Stomach (tissue), 8 donors: ENCODE measurements at regions not wholly inside any gene's neighbourhood (a gene's known extent, or its start where the extent isn't known, plus 50 kb on each side); places are given as distances from the start of the nearest gene placed in this dataset.
A peak's percentile ranks its signal among the peaks of the same experiment; 100 is the strongest.

Experiments
- DNase-seq, 2 donors: peaks; one replicate each; pipeline versions ENCODE4 v3.0.0 to v3.0.0-alpha.2; 2013 to 2019
- H3K27ac ChIP-seq, 5 donors: fragments of 200-600 bp in 4 of 5; sonication (generic) in 4 of 5; one replicate each; pipeline ENCODE4 v1.5.1; 2013 to 2019; ENCODE audit warnings: mild to moderate bottlenecking in 1 of 5, moderate library complexity in 1 of 5
- H3K27me3 ChIP-seq, 3 donors: fragments of 200-600 bp; sonication (generic); one replicate each; pipeline ENCODE4 v1.5.1; 2017 to 2019; ENCODE audit warnings: mixed run types in 1 of 3
- H3K36me3 ChIP-seq, 4 donors: fragments of 200-600 bp; sonication (generic); 1 replicate in 3 of 4; 2 replicates in 1 of 4; pipeline ENCODE4 v1.5.1; 2016 to 2019
- H3K4me1 ChIP-seq, 4 donors: fragments of 200-600 bp; sonication (generic); one replicate each; pipeline ENCODE4 v1.5.1; 2016 to 2019
- H3K4me3 ChIP-seq, 4 donors: fragments of 200-600 bp; sonication (generic) in 3 of 4; one replicate each; pipeline ENCODE4 v1.5.1; 2016 to 2019; ENCODE audit warnings: mild to moderate bottlenecking in 1 of 4
- H3K9me3 ChIP-seq, 4 donors: fragments of 200-600 bp; sonication (generic); one replicate each; pipeline ENCODE4 v1.5.1; 2016 to 2019
- EP300 ChIP-seq: sonication (generic); formaldehyde crosslinking; IDR thresholded peaks from one replicate; pipeline ENCODE4 v1.6.1; 2017; ENCODE audit warnings: antibody characterized with exemption
- POLR2A ChIP-seq, 4 donors: fragments of 450-650 bp; IDR thresholded peaks; one replicate each; pipeline ENCODE4 v1.6.1; 2016; ENCODE audit warnings: antibody characterized with exemption in 4 of 4, control low read depth in 2 of 4, mild to moderate bottlenecking in 1 of 4, moderate library complexity in 1 of 4
- POLR2AphosphoS5 ChIP-seq, 3 donors: sonication (generic); formaldehyde crosslinking; IDR thresholded peaks; one replicate each; pipeline ENCODE4 v1.6.1; 2016; ENCODE audit warnings: antibody characterized with exemption in 3 of 3
- WGBS, 5 donors: extraction: QIAGEN DNeasy Blood & Tissue Kit in 3 of 5; methylation state at CpG; one replicate each; pipeline versions ENCODE4 v1.1.5 to v1.1.7; 2013 to 2018; 5-methylcytosine and 5-hydroxymethylcytosine counted together
- intact Hi-C: fragments of 100-400 bp; cut with DNase I; formaldehyde crosslinking; loops from one replicate; pipeline ENCODE4 v1.15.1; 2023; ENCODE audit warnings: low total_unique reads
- TF ChIP-seq, protein P1 (sequence below), 7 experiments: fragments of 450-650 bp in 4 of 7; fragments of 200-600 bp in 3 of 7; sonication (generic) in 3 of 7; IDR thresholded peaks; one replicate each; pipeline ENCODE4 v1.5.1; 2016 to 2019; ENCODE audit warnings: antibody characterized with exemption in 7 of 7, control low read depth in 2 of 7, mild to moderate bottlenecking in 1 of 7
- donor health status: healthy with polysubstance abuse.
- donor health status: Bipolar disorder and iron deficiency.
- donor health status: healthy.

DNA sequence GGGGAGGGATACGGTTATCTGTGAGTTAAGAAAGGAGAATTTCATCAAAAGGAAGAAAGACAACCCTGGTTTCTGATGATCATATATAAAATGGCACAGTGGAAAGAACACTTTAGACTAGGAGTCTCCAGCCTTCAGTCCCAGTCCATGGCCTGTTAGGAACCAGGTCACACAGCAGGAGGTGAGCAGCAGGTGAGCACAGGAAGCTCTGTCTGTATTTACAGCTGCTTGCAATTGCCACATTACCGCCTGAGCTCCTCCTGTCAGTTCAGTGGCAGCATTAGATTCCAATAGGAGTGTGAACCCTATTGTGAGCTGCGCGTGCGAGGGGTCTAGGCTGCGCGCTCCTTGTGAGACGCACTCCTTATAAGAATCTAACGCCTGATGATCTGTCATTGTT, 137.9 kb downstream of the BTG1 start:
- no peak for DNase-seq
- H3K4me3 ChIP-seq: no peak overlapping the region
- H3K36me3 ChIP-seq: no peaks in the 10 kb centered on the region
- no peaks in the 10 kb centered on the region for H3K9me3 ChIP-seq
- 95 to 99% (median 98%) methylated on average over 9 of the region's 9 CpGs for WGBS, 5 donors
- intact Hi-C loops: no loop called here
- TF ChIP-seq EP300 (no peak), POLR2A (IDR thresholded peaks at IDR 0.05) (no peak), POLR2AphosphoS5 (IDR thresholded peaks at IDR 0.05) (no peak)
- TF ChIP-seq, protein P1, sequence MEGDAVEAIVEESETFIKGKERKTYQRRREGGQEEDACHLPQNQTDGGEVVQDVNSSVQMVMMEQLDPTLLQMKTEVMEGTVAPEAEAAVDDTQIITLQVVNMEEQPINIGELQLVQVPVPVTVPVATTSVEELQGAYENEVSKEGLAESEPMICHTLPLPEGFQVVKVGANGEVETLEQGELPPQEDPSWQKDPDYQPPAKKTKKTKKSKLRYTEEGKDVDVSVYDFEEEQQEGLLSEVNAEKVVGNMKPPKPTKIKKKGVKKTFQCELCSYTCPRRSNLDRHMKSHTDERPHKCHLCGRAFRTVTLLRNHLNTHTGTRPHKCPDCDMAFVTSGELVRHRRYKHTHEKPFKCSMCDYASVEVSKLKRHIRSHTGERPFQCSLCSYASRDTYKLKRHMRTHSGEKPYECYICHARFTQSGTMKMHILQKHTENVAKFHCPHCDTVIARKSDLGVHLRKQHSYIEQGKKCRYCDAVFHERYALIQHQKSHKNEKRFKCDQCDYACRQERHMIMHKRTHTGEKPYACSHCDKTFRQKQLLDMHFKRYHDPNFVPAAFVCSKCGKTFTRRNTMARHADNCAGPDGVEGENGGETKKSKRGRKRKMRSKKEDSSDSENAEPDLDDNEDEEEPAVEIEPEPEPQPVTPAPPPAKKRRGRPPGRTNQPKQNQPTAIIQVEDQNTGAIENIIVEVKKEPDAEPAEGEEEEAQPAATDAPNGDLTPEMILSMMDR (IDR thresholded peaks at IDR 0.05): no peak
- H3K27ac ChIP-seq: no peak overlapping the region
- peaks cover 0 to 12% (median 5%) of the 10 kb centered on the region in 4 donors for H3K4me1 ChIP-seq
- no peaks in the 10 kb centered on the region for H3K27me3 ChIP-seq

DNA sequence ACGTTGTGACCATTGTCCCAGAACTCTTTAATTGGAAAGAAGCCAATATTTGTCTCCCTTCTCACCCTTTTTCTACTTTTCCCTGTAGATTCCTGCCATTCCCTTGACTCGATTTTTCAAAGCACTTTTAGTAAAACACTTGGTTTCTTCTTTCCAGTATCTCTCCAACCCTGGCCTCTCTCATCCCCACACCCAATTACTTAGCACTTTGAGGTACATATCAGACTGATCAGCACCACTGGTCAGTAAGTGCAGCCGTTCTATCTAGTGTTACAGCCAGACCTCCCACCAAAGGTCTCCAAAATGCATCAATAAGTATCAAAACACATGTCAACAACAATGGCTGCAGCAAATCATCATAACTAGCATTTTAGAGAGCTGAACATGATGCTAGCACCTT, 141.9 kb downstream of the BTG1 start:
- Histone ChIP-seq H3K27ac (peak overlapping the region in 1 of 5 donors; percentile 78), H3K27me3 (no peaks in the 10 kb centered on the region), H3K4me3 (no peak overlapping the region), H3K9me3 (no peaks in the 10 kb centered on the region), H3K4me1 (peaks cover 0 to 21% (median 10%) of the 10 kb centered on the region in 4 donors), H3K36me3 (no peaks in the 10 kb centered on the region)
- TF ChIP-seq EP300 (no peak), POLR2AphosphoS5 (IDR thresholded peaks at IDR 0.05) (no peak), POLR2A (IDR thresholded peaks at IDR 0.05) (no peak)
- TF ChIP-seq, protein P1 (IDR thresholded peaks at IDR 0.05): no peak
- no peak for DNase-seq
- WGBS, 5 donors: 40 to 65% (median 52%) methylated on average over 3 of the region's 3 CpGs
- intact Hi-C loops: no loop called here

DNA sequence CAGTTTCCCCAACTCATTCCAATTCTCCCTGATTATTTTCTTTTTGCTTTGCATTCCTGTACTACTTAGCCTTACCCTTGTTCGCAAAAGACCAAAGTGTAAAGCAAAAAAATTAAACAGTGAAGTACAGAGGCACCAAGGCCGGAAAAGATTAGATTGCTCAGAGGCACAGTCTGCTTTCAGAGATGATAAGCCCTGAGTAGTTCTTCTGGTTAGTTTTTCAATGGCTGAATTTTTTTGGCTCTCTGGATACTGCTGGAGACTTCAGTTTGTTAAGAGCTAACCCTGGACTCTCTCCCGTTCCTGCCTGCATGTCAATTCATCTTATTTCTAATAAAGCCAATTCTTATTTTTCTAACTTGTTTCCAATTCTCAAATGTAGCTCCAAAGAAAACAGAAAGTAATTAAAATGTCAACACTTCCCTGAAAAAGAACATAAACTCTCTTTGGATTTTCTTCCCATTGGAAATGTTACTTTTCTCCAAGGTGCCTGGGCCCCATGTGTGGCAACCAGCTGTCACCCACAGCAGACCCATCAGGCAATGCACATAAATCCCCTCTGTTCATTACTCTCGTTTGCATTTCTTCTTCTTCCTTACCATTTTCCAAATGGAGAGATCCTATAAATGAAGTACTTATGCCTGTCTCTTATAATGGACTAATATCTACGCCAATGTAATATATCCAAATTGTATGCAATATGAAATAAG, 142.8 kb downstream of the BTG1 start:
- TF ChIP-seq, protein P1 (IDR thresholded peaks at IDR 0.05): no peak
- TF ChIP-seq POLR2A (IDR thresholded peaks at IDR 0.05) (no peak), POLR2AphosphoS5 (IDR thresholded peaks at IDR 0.05) (peak in 1 of 3 donors; percentile 45), EP300 (no peak)
- intact Hi-C loops: no loop called here
- Histone ChIP-seq H3K27me3 (no peaks in the 10 kb centered on the region), H3K36me3 (no peaks in the 10 kb centered on the region), H3K27ac (peak overlapping the region; percentile 35 to 78 (median 65)), H3K4me1 (peaks cover 0 to 21% (median 10%) of the 10 kb centered on the region in 4 donors), H3K4me3 (no peak overlapping the region), H3K9me3 (no peaks in the 10 kb centered on the region)
- peak in 1 of 2 donors; percentile 65 for DNase-seq
- WGBS, 5 donors: 34 to 53% (median 41%) methylated on average over 5 of the region's 5 CpGs

DNA sequence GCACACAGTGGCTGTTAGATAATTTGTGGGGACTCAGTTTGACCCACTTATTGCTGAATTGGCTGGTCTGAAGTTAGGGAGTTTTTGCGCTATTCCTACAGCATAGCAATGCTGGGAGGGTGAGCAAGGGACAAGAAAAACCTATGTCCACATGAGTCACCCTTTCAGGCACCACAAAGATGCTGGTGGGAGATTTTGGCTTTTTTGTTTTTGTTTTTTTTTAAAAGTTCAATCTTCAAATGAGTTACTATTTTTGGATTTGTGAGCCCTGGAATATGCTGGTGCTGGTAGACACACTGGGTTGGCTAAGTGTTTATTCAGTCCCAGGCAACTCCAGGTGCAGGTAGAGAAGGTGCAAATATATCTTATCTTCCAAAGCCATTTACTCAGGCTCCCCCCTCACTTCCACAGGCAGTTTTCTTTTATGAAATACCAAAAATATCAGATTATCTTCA, 143.4 kb downstream of the BTG1 start:
- TF ChIP-seq POLR2AphosphoS5 (IDR thresholded peaks at IDR 0.05): no peak
- TF ChIP-seq, protein P1 (IDR thresholded peaks at IDR 0.05): no peak
- TF ChIP-seq POLR2A (IDR thresholded peaks at IDR 0.05): no peak
- no peak for TF ChIP-seq EP300
- WGBS, 5 donors: 35 to 68% (median 45%) methylated on average over 1 of the region's 1 CpG
- H3K27me3 ChIP-seq: no peaks in the 10 kb centered on the region
- intact Hi-C loops: no loop called here
- peak overlapping the region in 4 of 5 donors; percentile 35 to 78 (median 51) for H3K27ac ChIP-seq
- no peaks in the 10 kb centered on the region for H3K9me3 ChIP-seq
- H3K36me3 ChIP-seq: no peaks in the 10 kb centered on the region
- no peak for DNase-seq
- H3K4me1 ChIP-seq: peaks cover 0 to 21% (median 10%) of the 10 kb centered on the region in 4 donors
- H3K4me3 ChIP-seq: no peak overlapping the region
